Breast epithelium (tissue), 3 donors: ENCODE measurements at regions not wholly inside any gene's neighbourhood (a gene's known extent, or its start where the extent isn't known, plus 50 kb on each side); places are given as distances from the start of the nearest gene placed in this dataset.

Experiments used
- POLR2AphosphoS5 ChIP-seq, 3 donors: sonication (generic); formaldehyde crosslinking; IDR thresholded peaks; one replicate each; pipeline ENCODE4 v1.6.1; 2017; ENCODE audit warnings: antibody characterized with exemption in 3 of 3
- TF ChIP-seq, protein P1 (sequence below), 3 donors: fragments of 450-650 bp; IDR thresholded peaks; one replicate each; pipeline ENCODE4 v1.5.1; 2016 to 2017; ENCODE audit warnings: antibody characterized with exemption in 3 of 3, mild to moderate bottlenecking in 3 of 3, moderate library complexity in 3 of 3

- TF ChIP-seq POLR2AphosphoS5 (IDR thresholded peaks at IDR 0.05), result no peak
- TF ChIP-seq, protein P1, sequence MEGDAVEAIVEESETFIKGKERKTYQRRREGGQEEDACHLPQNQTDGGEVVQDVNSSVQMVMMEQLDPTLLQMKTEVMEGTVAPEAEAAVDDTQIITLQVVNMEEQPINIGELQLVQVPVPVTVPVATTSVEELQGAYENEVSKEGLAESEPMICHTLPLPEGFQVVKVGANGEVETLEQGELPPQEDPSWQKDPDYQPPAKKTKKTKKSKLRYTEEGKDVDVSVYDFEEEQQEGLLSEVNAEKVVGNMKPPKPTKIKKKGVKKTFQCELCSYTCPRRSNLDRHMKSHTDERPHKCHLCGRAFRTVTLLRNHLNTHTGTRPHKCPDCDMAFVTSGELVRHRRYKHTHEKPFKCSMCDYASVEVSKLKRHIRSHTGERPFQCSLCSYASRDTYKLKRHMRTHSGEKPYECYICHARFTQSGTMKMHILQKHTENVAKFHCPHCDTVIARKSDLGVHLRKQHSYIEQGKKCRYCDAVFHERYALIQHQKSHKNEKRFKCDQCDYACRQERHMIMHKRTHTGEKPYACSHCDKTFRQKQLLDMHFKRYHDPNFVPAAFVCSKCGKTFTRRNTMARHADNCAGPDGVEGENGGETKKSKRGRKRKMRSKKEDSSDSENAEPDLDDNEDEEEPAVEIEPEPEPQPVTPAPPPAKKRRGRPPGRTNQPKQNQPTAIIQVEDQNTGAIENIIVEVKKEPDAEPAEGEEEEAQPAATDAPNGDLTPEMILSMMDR (IDR thresholded peaks at IDR 0.05), result no peak
Observed at GRCh38 chr11:27842290-27842689, 142.0 kb upstream of the BDNF start.
